GM12878 (cell line): ENCODE measurements at regions not wholly inside any gene's neighbourhood (a gene's known extent, or its start where the extent isn't known, plus 50 kb on each side); places are given as distances from the start of the nearest gene placed in this dataset.

Experiments used
- HCFC1 ChIP-seq: fragments of 150-350 bp; IDR thresholded peaks from 2 replicates; pipeline ENCODE4 v1.6.1; 2014; ENCODE audit warnings: low read length
- SP1 ChIP-seq: IDR thresholded peaks from one replicate; pipeline ENCODE4 v1.6.1; 2011; ENCODE audit warnings: low read depth, low read length
- TF ChIP-seq, protein P1 (sequence below), 3 experiments: IDR thresholded peaks in 2 of 3; conservative IDR thresholded peaks in 1 of 3; 2 replicates each; pipeline ENCODE4 v1.5.1; 2011; ENCODE audit warnings: low read depth in 3 of 3, low read length in 3 of 3, mild to moderate bottlenecking in 3 of 3, control low read depth in 2 of 3, moderate library complexity in 2 of 3, inconsistent platforms in 1 of 3, mixed read lengths in 1 of 3; ENCODE audit not compliant: control insufficient read depth in 2 of 3, insufficient read depth in 1 of 3; ENCODE audit errors: extremely low read depth in 1 of 3

DNA sequence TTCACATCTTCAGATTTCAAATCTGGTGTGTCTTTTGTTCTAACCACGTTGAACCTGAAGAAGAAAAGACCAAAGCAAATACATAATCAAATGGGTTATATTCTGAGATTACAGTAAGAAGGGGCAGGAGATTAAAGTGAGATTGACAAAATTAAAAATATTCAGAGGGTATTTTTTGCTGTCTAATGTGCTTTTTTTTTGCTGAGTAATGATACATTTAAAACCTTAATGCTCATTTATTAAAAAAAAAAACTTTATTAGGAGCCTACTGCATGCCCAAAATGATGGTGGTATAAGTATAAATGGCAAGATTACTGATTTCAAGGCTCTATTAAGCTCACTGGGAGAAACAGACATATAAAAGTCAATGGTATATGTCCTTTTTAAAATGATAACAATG is 459.4 kb downstream of the FGF9 start:
- no peak for TF ChIP-seq HCFC1
- TF ChIP-seq, protein P1, sequence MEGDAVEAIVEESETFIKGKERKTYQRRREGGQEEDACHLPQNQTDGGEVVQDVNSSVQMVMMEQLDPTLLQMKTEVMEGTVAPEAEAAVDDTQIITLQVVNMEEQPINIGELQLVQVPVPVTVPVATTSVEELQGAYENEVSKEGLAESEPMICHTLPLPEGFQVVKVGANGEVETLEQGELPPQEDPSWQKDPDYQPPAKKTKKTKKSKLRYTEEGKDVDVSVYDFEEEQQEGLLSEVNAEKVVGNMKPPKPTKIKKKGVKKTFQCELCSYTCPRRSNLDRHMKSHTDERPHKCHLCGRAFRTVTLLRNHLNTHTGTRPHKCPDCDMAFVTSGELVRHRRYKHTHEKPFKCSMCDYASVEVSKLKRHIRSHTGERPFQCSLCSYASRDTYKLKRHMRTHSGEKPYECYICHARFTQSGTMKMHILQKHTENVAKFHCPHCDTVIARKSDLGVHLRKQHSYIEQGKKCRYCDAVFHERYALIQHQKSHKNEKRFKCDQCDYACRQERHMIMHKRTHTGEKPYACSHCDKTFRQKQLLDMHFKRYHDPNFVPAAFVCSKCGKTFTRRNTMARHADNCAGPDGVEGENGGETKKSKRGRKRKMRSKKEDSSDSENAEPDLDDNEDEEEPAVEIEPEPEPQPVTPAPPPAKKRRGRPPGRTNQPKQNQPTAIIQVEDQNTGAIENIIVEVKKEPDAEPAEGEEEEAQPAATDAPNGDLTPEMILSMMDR (IDR thresholded peaks at IDR 0.05 in 2 of 3, conservative IDR thresholded peaks at IDR 0.05 in 1 of 3; ENCODE audit: control insufficient read depth in 2 of 3, extremely low read depth in 1 of 3, insufficient read depth in 1 of 3, low read depth in 3 of 3, low read length in 3 of 3): no peak
- no peak for TF ChIP-seq SP1
